ENCODE measurements at regions not wholly inside any gene's neighbourhood (a gene's known extent, or its start where the extent isn't known, plus 50 kb on each side); places are given as distances from the start of the nearest gene placed in this dataset.

GRCh38 chr10:42941295-42941644 is 135.6 kb upstream of the RET start:
- no peak overlapping the region for H3K4me3 ChIP-seq (ENCODE audit: low read depth, low read length)
- peak; percentile 47 for DNase-seq (ENCODE audit: low read depth)
- TF ChIP-seq, protein P1, sequence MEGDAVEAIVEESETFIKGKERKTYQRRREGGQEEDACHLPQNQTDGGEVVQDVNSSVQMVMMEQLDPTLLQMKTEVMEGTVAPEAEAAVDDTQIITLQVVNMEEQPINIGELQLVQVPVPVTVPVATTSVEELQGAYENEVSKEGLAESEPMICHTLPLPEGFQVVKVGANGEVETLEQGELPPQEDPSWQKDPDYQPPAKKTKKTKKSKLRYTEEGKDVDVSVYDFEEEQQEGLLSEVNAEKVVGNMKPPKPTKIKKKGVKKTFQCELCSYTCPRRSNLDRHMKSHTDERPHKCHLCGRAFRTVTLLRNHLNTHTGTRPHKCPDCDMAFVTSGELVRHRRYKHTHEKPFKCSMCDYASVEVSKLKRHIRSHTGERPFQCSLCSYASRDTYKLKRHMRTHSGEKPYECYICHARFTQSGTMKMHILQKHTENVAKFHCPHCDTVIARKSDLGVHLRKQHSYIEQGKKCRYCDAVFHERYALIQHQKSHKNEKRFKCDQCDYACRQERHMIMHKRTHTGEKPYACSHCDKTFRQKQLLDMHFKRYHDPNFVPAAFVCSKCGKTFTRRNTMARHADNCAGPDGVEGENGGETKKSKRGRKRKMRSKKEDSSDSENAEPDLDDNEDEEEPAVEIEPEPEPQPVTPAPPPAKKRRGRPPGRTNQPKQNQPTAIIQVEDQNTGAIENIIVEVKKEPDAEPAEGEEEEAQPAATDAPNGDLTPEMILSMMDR (IDR thresholded peaks at IDR 0.05; ENCODE audit: control insufficient read depth, extremely low read depth, insufficient read depth): no peak

DNA sequence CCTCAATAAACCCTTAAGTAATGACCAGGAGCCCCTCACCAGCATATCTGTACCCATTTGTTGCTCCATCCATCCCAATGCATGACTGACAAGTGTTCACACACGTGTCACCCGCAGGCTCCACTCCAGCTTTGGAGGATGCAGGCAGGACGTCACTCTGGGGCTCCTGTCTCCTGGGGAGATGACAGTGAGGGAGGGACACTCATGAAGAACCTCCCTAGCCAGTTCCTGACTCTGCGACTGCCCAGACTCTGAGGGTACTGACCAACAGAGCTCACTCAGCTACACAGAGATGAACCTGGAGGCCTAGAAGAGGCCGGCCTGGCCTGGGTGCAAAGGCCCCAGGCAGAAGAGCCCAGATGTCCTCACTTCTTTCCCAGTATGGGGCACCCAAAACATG is 135.1 kb upstream of the RET start:
- DNase-seq (ENCODE audit: low read depth): no peak

DNA sequence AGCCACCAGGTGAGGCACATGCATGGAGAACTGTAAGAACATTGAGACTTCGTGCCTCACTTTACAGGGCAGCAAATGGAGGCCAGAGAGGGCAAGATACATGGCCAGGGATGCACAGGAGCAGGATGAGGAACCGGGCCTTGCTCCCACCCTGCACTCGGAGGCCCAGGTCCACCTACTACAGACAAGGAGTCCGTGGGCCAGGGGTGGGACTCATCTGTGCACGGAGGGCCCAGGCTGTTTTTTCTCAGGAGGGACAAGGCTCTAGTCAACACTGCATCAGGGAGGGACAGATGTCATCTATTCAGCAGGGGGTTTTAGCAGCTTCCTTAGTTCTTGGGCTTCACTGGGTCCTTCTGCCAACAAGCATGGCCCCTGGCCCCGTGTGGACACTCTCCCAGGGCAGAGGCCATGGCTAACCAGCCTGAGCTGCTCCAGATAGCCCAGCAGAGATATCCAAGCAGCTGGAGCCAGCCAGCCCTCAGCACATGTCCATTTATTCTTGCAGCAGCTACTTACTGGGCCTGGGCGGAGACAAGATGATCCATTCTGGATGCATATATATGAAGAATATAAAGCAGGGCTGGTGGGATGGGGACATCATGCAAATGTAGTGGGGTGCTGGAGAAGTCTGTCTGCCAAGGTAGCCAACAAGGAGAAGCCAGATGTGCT is 134.5 kb upstream of the RET start:
- no peak for DNase-seq (ENCODE audit: low read depth)
- H3K4me3 ChIP-seq (ENCODE audit: low read depth, low read length): no peak overlapping the region
- TF ChIP-seq, protein P1 (IDR thresholded peaks at IDR 0.05; ENCODE audit: control insufficient read depth, extremely low read depth, insufficient read depth): no peak

More for the DNA sequence above, 135.1 kb upstream of the RET start:
- H3K4me3 ChIP-seq (ENCODE audit: low read depth, low read length): no peak overlapping the region
- TF ChIP-seq, protein P1 (IDR thresholded peaks at IDR 0.05; ENCODE audit: control insufficient read depth, extremely low read depth, insufficient read depth): no peak

- DNase-seq (ENCODE audit: low read depth): no peak
- TF ChIP-seq, protein P1 (IDR thresholded peaks at IDR 0.05; ENCODE audit: control insufficient read depth, extremely low read depth, insufficient read depth): no peak
- no peak overlapping the region for H3K4me3 ChIP-seq (ENCODE audit: low read depth, low read length)
Observed at GRCh38 chr10:42943025-42943818, 133.6 kb upstream of the RET start.

GRCh38 chr10:42948040-42948439 is 128.8 kb upstream of the RET start:
- TF ChIP-seq, protein P1 (IDR thresholded peaks at IDR 0.05; ENCODE audit: control insufficient read depth, extremely low read depth, insufficient read depth): no peak
- H3K4me3 ChIP-seq (ENCODE audit: low read depth, low read length): no peak overlapping the region
- DNase-seq (ENCODE audit: low read depth): no peak

- no peak overlapping the region for H3K4me3 ChIP-seq (ENCODE audit: low read depth, low read length)
- DNase-seq (ENCODE audit: low read depth): no peak
- TF ChIP-seq, protein P1 (IDR thresholded peaks at IDR 0.05; ENCODE audit: control insufficient read depth, extremely low read depth, insufficient read depth): no peak
Observed at GRCh38 chr10:42949287-42949686, 127.6 kb upstream of the RET start.

All from LNCaP clone FGC (cell line).